B cell (primary cell): ENCODE measurements at regions not wholly inside any gene's neighbourhood (a gene's known extent, or its start where the extent isn't known, plus 50 kb on each side); places are given as distances from the start of the nearest gene placed in this dataset.

Experiments
- ATAC-seq: fragments of 200-7000 bp; cut with Tn5 transposase; one replicate; pipeline ENCODE4 v1.10.0; 2021; ENCODE audit warnings: low read depth, mild to moderate bottlenecking, moderate number of reproducible peaks, moderate library complexity
- CTCF ChIA-PET: fragments of 350-600 bp; sonication (Branson Sonifier 250); formaldehyde crosslinking; loops from one replicate; lab custom pipeline; 2021; ENCODE audit warnings: antibody characterized with exemption, inconsistent platforms; lab: Charles Lee
- POLR2A ChIA-PET: fragments of 350-600 bp; sonication (Branson Sonifier 250); formaldehyde crosslinking; loops from one replicate; lab custom pipeline; 2021; ENCODE audit warnings: antibody characterized with exemption; lab: Charles Lee
- DNase-seq: peaks from one replicate; pipeline ENCODE4 v3.0.0; 2013
- H2AFZ ChIP-seq: 2 replicates; pipeline ENCODE4 v1.6.1; 2012; ENCODE audit warnings: mild to moderate bottlenecking, low read depth, low read length; ENCODE audit not compliant: insufficient read depth, poor library complexity, severe bottlenecking
- H3K27ac ChIP-seq, 2 donors: 1 replicate in 1 of 2; 2 replicates in 1 of 2; pipeline ENCODE4 v1.5.1; 2012 to 2013; ENCODE audit warnings: low read length in 2 of 2, mild to moderate bottlenecking in 2 of 2, moderate library complexity in 1 of 2
- H3K27me3 ChIP-seq, 4 experiments: fragments of 200-600 bp in 1 of 4; sonication (generic) in 1 of 4; replicated peaks in 1 of 4; 1 replicate in 2 of 4; 2 replicates in 2 of 4; pipeline versions ENCODE4 v1.6.1 to v1.7.0; 2013 to 2016; ENCODE audit warnings: low read length in 3 of 4, mild to moderate bottlenecking in 2 of 4, mixed read lengths in 1 of 4, moderate library complexity in 1 of 4; ENCODE audit not compliant: insufficient read depth in 4 of 4, control insufficient read depth in 3 of 4; ENCODE audit errors: control extremely low read depth in 1 of 4
- H3K36me3 ChIP-seq, 2 experiments: replicated peaks in 1 of 2; 1 replicate in 1 of 2; 2 replicates in 1 of 2; pipeline versions ENCODE4 v1.6.1 to v1.7.1; 2013; ENCODE audit warnings: low read length in 1 of 2; ENCODE audit not compliant: insufficient read depth in 2 of 2, control insufficient read depth in 1 of 2; ENCODE audit errors: control extremely low read depth in 1 of 2, extremely low read depth in 1 of 2
- H3K4me1 ChIP-seq, 2 donors: fragments of 200-600 bp in 1 of 2; sonication (generic) in 1 of 2; 1 replicate in 1 of 2; 2 replicates in 1 of 2; pipeline versions ENCODE4 v1.5.1 to v1.6.1; 2013 to 2017; ENCODE audit warnings: low read length in 2 of 2; ENCODE audit not compliant: control insufficient read depth in 2 of 2, insufficient read depth in 2 of 2
- H3K4me2 ChIP-seq: replicated peaks from 2 replicates; pipeline ENCODE3; 2012; ENCODE audit warnings: mild to moderate bottlenecking, low read depth, low read length; ENCODE audit not compliant: poor library complexity, severe bottlenecking
- H3K4me3 ChIP-seq, 5 experiments: fragments of 200-600 bp in 1 of 5; sonication (generic) in 1 of 5; 1 replicate in 3 of 5; 2 replicates in 2 of 5; pipeline versions ENCODE4 v1.5.1 to v1.7.0; 2011 to 2016; ENCODE audit warnings: low read length in 4 of 5, mild to moderate bottlenecking in 4 of 5, low read depth in 2 of 5, control low read depth in 1 of 5, moderate library complexity in 1 of 5; ENCODE audit not compliant: insufficient read depth in 1 of 5; ENCODE audit errors: control extremely low read depth in 1 of 5, extremely low read depth in 1 of 5
- H3K79me2 ChIP-seq: fragments of 200-600 bp; sonication (generic); one replicate; pipeline ENCODE4 v1.6.0; 2016; ENCODE audit warnings: low read length; ENCODE audit not compliant: control insufficient read depth, insufficient read depth
- H3K9ac ChIP-seq: fragments of 200-600 bp; sonication (generic); 2 replicates; pipeline ENCODE4 v1.6.1; 2017; ENCODE audit warnings: mild to moderate bottlenecking, low read length, moderate library complexity
- H3K9me3 ChIP-seq, 3 donors: one replicate each; pipeline versions ENCODE4 v1.6.1 to v1.7.1; 2013; ENCODE audit warnings: low read length in 2 of 3; ENCODE audit not compliant: control insufficient read depth in 2 of 3, insufficient read depth in 1 of 3; ENCODE audit errors: control extremely low read depth in 1 of 3
- H4K20me1 ChIP-seq: 2 replicates; pipeline ENCODE4 v1.6.0; 2012; ENCODE audit warnings: mild to moderate bottlenecking, low read length; ENCODE audit not compliant: insufficient read depth, control insufficient read depth, poor library complexity, severe bottlenecking
- H3K27ac Mint-ChIP-seq: one replicate; pipeline ENCODE4 v1.8.0; 2021; ENCODE audit warnings: mixed read lengths
- H3K27me3 Mint-ChIP-seq: one replicate; pipeline ENCODE4 v1.8.0; 2021; ENCODE audit warnings: mixed read lengths
- H3K4me1 Mint-ChIP-seq: one replicate; pipeline ENCODE4 v1.8.0; 2021; ENCODE audit warnings: mixed read lengths
- H3K4me3 Mint-ChIP-seq: one replicate; pipeline ENCODE4 v1.8.0; 2021; ENCODE audit warnings: mixed read lengths
- H3K9me3 Mint-ChIP-seq: one replicate; pipeline ENCODE4 v1.8.0; 2022; ENCODE audit warnings: mixed read lengths; ENCODE audit not compliant: insufficient read depth
- CTCF ChIP-seq: fragments of 200-600 bp; IDR thresholded peaks from one replicate; pipeline ENCODE4 v1.8.0; 2022; ENCODE audit warnings: antibody characterized with exemption, mild to moderate bottlenecking
- EZH2 ChIP-seq: IDR thresholded peaks from 2 replicates; pipeline ENCODE4 v1.6.1; 2012; ENCODE audit warnings: borderline replicate concordance, low read depth, mild to moderate bottlenecking, moderate library complexity, low read length; ENCODE audit not compliant: insufficient read depth, poor library complexity, severe bottlenecking
- WGBS: methylation state at CpG from one replicate; pipeline ENCODE4 v1.1.5; 2013; ENCODE audit warnings: missing lambda C conversion rate; ENCODE audit not compliant: insufficient coverage; 5-methylcytosine and 5-hydroxymethylcytosine counted together
- intact Hi-C: fragments of 100-400 bp; cut with micrococcal nuclease; formaldehyde crosslinking; loops from one replicate; pipeline ENCODE4 v1.10.0; 2022

- Mint-ChIP-seq H3K27ac (no peak overlapping the region), H3K9me3 (no peaks in the 10 kb centered on the region), H3K27me3 (no peaks in the 10 kb centered on the region), H3K4me3 (no peak overlapping the region), H3K4me1 (no peaks in the 10 kb centered on the region)
- Histone ChIP-seq H3K27me3 (no peaks in the 10 kb centered on the region), H3K36me3 (no peaks in the 10 kb centered on the region), H3K4me1 (no peaks in the 10 kb centered on the region), H3K4me2 (no peak overlapping the region), H3K4me3 (no peak overlapping the region), H3K9ac (no peak overlapping the region), H3K79me2 (no peaks in the 10 kb centered on the region), H3K27ac (no peak overlapping the region), H2AFZ (no peak overlapping the region), H3K9me3 (no peaks in the 10 kb centered on the region), H4K20me1 (no peaks in the 10 kb centered on the region)
- 82% methylated on average over 2 of the region's 2 CpGs for WGBS
- DNase-seq (no peak), ATAC-seq (no peak)
- TF ChIP-seq EZH2 = no peak
- TF ChIP-seq CTCF = no peak
- ChIA-PET POLR2A (no interaction called here), CTCF (no interaction called here)
- intact Hi-C loops = no loop called here
Observed at GRCh38 chr2:176753752-176754474, 458.7 kb upstream of the HNRNPA3 start.

GRCh38 chr2:176755537-176756135 is 457.0 kb upstream of the HNRNPA3 start:
- no peak for ATAC-seq
- WGBS = no CpG with 5 or more reads among the region's 4 CpGs
- no peak overlapping the region for H3K9ac ChIP-seq

More at GRCh38 chr2:176755537-176756135, 457.0 kb upstream of the HNRNPA3 start:
- no peaks in the 10 kb centered on the region for H3K4me1 ChIP-seq
- H3K27me3 ChIP-seq = no peaks in the 10 kb centered on the region
- H3K27ac Mint-ChIP-seq = no peak overlapping the region
- H3K4me2 ChIP-seq = no peak overlapping the region
- no peaks in the 10 kb centered on the region for H3K4me1 Mint-ChIP-seq
- POLR2A ChIA-PET = no interaction called here
- TF ChIP-seq EZH2 (no peak), CTCF (no peak)
- H4K20me1 ChIP-seq = no peaks in the 10 kb centered on the region
- DNase-seq = no peak
- no peaks in the 10 kb centered on the region for H3K79me2 ChIP-seq
- H3K36me3 ChIP-seq = no peaks in the 10 kb centered on the region
- H3K27me3 Mint-ChIP-seq = no peaks in the 10 kb centered on the region
- no peak overlapping the region for H3K4me3 Mint-ChIP-seq
- intact Hi-C loops = no loop called here
- H2AFZ ChIP-seq = no peak overlapping the region
- no peak overlapping the region for H3K27ac ChIP-seq
- no peaks in the 10 kb centered on the region for H3K9me3 Mint-ChIP-seq
- no peak overlapping the region for H3K4me3 ChIP-seq
- no peaks in the 10 kb centered on the region for H3K9me3 ChIP-seq
- CTCF ChIA-PET = no interaction called here
